GM12873 (cell line): ENCODE measurements at regions not wholly inside any gene's neighbourhood (a gene's known extent, or its start where the extent isn't known, plus 50 kb on each side); places are given as distances from the start of the nearest gene placed in this dataset.

Experiments
- TF ChIP-seq, protein P1 (sequence below): IDR thresholded peaks from 2 replicates; pipeline ENCODE4 v1.5.1; 2012; ENCODE audit warnings: low read depth, mild to moderate bottlenecking, moderate library complexity, low read length, control low read depth; ENCODE audit not compliant: insufficient read depth; ENCODE audit errors: missing control alignments

DNA sequence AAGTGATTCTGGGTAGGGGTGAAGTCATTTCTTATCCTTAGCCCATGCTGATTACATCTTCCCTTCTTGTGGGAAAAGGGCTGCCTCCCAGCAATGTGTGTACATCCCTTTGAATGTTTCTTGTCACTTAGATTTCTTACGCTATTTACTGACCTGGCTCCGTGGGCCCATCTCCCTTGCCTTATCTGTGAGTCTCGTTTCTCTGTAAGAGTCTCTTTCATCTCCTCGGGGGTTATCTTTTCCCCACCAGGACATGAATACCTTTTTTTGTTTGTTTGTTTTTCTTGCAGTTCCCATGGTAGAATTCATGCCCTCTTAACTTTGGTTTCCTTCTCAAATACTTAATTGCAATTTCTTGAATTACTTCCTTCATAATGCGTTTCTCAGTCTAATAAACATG lies 107.7 kb downstream of the BAMBI start:
- TF ChIP-seq, protein P1, sequence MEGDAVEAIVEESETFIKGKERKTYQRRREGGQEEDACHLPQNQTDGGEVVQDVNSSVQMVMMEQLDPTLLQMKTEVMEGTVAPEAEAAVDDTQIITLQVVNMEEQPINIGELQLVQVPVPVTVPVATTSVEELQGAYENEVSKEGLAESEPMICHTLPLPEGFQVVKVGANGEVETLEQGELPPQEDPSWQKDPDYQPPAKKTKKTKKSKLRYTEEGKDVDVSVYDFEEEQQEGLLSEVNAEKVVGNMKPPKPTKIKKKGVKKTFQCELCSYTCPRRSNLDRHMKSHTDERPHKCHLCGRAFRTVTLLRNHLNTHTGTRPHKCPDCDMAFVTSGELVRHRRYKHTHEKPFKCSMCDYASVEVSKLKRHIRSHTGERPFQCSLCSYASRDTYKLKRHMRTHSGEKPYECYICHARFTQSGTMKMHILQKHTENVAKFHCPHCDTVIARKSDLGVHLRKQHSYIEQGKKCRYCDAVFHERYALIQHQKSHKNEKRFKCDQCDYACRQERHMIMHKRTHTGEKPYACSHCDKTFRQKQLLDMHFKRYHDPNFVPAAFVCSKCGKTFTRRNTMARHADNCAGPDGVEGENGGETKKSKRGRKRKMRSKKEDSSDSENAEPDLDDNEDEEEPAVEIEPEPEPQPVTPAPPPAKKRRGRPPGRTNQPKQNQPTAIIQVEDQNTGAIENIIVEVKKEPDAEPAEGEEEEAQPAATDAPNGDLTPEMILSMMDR, result no peak

DNA sequence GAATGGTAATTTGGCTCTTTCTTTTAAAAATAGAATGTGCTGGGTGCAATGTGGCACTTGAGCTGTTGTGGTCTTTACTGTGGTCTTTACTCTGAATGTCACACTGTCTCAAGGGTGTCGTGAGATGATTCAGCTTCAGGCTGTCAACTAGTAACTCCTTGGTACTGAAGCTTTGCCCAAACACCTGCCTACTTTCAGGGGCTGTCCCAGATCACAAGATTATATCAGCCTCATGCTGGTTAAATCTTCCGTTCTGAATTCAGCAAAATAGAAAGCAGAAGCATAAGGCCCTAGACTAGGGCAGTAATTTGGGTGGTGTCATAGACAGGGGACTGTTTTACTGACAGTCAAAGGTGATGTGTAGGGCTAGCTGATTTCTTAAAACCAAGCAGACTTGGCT lies 110.9 kb downstream of the BAMBI start:
- TF ChIP-seq, protein P1, result no peak

DNA sequence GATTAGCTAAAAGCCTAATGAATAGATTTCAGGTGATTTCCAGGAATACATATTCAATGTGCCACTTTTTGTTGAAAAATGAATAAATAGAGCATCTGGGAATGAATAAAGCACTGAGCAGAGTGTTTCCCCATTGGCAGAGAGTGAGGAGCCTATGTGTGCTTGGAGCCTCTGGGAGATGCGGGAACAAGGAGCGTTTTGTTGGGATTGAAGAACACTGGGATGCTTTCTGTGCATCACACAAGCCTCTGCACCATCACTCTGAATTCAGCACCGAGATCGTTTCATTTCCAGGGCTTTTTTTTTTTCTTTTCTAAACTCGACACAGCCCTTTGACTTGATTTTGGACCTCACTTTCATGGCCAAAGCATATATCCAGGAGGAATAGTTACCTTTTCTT lies 111.4 kb downstream of the BAMBI start:
- TF ChIP-seq, protein P1, result no peak

DNA sequence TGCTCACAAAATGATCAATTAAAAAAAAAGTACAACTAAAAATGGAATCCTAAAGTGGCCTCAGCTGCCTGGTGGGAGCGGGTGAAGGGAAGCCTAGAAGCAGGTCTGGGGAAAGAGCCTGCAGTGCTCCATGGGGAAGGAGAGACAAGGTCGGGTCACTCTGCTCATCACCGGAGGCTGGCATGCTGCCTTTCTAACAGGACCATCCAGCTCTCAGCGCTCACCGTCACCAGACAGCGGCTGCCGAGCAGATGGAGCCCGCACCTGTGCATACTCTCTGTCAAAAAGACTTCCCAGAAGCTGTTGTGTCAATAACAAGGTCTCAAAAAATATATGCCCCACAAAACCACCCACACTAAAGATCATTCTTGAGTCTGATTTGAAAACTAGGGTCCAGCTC lies 112.8 kb downstream of the BAMBI start:
- TF ChIP-seq, protein P1, result no peak

DNA sequence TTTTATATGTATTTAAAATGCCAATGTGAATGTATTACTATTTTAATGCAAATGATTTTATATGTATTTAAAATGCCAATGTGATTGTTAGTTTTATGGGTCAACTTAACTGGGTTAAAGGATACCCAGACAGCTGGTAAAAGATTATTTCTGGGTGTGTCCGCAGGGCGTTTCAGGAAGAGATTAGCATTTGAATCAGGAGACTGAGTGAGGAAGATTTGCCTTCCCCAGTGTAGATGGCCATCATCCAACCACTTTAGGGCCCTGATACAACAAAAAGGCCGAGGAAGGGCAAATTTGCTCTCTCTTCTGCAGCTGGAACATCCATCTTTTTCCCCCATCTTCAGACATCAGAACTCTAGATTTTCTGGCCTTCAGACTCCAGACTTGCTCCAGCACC lies 116.2 kb downstream of the BAMBI start:
- TF ChIP-seq, protein P1, result no peak

DNA sequence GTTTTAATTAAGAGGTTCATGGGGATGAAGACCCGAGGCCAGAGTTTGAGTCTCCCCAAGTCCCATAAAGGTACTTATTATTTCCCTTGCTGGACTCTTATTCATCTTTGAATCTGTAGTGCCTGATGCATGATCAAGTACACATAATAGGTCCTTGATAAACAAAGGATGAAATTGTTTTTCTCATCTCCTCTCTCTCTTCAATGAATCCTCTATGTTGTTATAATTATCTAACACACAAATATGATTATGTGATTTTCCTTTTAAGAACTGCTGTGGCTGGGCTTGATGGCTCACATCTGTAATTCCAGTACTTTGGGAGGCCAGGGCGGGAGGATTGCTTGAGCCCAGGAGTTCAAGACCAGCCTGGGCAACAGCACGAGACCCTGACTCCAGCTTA lies 117.7 kb downstream of the BAMBI start:
- TF ChIP-seq, protein P1, result no peak

DNA sequence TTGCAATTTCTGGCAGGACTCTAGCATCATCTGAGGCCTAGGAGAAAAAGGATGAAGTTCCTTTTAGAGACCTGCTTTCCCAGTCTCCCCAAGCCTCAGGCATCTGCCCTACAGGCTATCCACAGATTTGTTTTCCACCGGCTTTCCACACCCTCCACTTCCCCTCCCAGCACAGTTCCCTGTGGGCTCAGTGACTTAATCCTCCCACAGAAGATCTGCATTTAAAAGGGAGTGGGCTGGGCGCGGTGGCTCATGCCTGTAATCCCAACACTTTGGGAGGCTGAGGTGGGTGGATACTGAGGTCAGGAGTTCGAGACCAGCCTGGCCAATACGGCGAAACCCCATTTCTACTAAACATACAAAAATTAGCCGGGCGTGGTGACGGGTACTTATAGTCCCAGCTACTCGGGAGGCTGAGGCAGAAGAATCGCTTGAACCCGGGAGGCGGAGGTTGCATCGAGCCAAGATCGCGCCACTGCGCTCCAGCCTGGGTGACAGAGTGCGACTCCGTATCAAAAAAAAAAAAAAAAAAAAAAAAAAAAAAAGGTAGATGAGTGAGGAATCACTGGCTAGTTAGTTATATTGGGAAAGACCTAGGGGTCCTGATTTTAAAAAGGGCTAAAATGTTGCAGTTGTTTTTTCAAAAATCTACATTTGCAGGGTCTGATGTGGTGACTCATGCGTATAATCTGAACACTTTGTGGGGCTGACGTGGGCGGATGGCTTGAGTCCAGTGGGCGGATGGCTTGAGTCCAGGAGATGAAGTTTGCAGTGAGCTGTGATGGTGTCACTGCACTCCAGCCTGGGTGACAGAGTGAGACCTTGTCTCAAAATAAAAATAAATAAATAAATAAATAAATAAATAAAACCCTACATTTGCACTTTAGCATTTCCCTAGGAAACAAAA lies 119.5 kb downstream of the BAMBI start:
- TF ChIP-seq, protein P1, result no peak
